Activated T-helper 1 cell treated with anti-CD3 and anti-CD28 coated beads, Interleukin-2, amount 50 U/mL, for 16 hours (primary cell): ENCODE measurements at regions not wholly inside any gene's neighbourhood (a gene's known extent, or its start where the extent isn't known, plus 50 kb on each side); places are given as distances from the start of the nearest gene placed in this dataset.
"Not testable (repeated sequence)": the region's sequence is repeated elsewhere in the genome, so short reads cannot be mapped to it uniquely, and the experiment has no call there.

Experiments
- DNase-seq, 2 donors: peaks; one replicate each; pipeline ENCODE4 v3.0.0-alpha.2; 2020; ENCODE audit warnings: low read depth in 1 of 2, low spot score in 1 of 2

GRCh38 chr22:48820481-48821345, 1007.0 kb downstream of the BRD1 start:
- DNase-seq = no peak

- DNase-seq = no peak
Measured at GRCh38 chr22:48819961-48820360, 1007.7 kb downstream of the BRD1 start.

GRCh38 chr22:48819232-48819631, 1008.4 kb downstream of the BRD1 start:
- DNase-seq = no peak

- not testable (repeated sequence) for DNase-seq
Measured at GRCh38 chr22:48817491-48817890, 1010.2 kb downstream of the BRD1 start.

- no peak for DNase-seq
Measured at GRCh38 chr22:48811885-48812284, 1015.8 kb downstream of the BRD1 start.

GRCh38 chr22:48808038-48808960, 1019.4 kb downstream of the BRD1 start:
- DNase-seq = no peak

GRCh38 chr22:48807155-48807554, 1020.5 kb downstream of the BRD1 start:
- no peak for DNase-seq

GRCh38 chr22:48806227-48806781, 1021.4 kb downstream of the BRD1 start:
- DNase-seq = no peak

- no peak for DNase-seq
Measured at GRCh38 chr22:48805516-48805915, 1022.2 kb downstream of the BRD1 start.

- DNase-seq = no peak
Measured at GRCh38 chr22:48804811-48805301, 1022.8 kb downstream of the BRD1 start.

GRCh38 chr22:48803948-48804810, 1023.5 kb downstream of the BRD1 start:
- DNase-seq = no peak

GRCh38 chr22:48803171-48803947, 1024.3 kb downstream of the BRD1 start:
- no peak for DNase-seq

- no peak for DNase-seq
Measured at GRCh38 chr22:48802576-48802975, 1025.1 kb downstream of the BRD1 start.

- no peak for DNase-seq
Measured at GRCh38 chr22:48800886-48801607, 1026.6 kb downstream of the BRD1 start.

GRCh38 chr22:48800036-48800885, 1027.4 kb downstream of the BRD1 start:
- no peak for DNase-seq

GRCh38 chr22:48799227-48799970, 1028.3 kb downstream of the BRD1 start:
- no peak for DNase-seq
